ENCODE measurements at regions not wholly inside any gene's neighbourhood (a gene's known extent, or its start where the extent isn't known, plus 50 kb on each side); places are given as distances from the start of the nearest gene placed in this dataset.

DNA sequence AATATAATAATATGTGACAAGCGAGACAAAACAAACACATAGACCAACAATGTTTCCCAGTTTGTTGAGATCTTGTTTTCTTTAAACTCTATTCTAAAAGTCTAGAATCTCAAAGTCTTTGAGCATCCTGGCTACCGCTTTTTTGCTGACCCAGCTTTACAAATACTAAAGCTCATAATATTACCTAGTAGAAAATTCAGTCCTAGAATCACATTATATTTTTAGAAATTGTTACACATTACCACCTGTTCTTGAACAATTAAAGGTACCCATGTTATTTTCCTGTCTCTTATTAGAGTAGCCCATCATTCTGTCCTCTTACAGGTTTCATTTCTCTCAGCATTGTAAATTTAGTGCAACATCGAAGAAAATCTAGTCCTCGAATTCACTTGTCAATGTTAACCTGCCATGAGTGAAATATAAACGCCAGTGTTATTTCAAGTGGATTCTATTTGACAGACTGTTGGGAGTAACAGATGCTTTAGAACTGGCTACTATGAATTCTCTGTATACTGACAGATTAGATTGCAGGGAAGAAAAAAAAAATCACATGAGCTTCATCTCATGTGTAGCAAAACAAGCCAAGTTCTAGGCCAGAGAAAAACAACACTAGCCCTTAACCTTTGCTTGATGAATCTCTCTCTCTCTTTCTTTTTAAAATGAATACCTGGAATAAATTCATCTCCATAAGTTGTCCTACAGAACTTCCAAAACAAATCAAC lies 851.2 kb upstream of the ADAMTS5 start:
- no peak for TF ChIP-seq CTCF (IDR thresholded peaks at IDR 0.05)
- no peak for TF ChIP-seq POLR2A (IDR thresholded peaks at IDR 0.05)
- H3K27ac ChIP-seq, result peak overlapping the region in 1 of 4 donors; percentile 41
- no peaks in the 10 kb centered on the region for H3K4me1 ChIP-seq
- no peaks in the 10 kb centered on the region for H3K27me3 ChIP-seq
- no peaks in the 10 kb centered on the region for H3K36me3 ChIP-seq
- no peak for DNase-seq
- no peak overlapping the region for H3K4me3 ChIP-seq
- H3K9me3 ChIP-seq, result no peaks in the 10 kb centered on the region

DNA sequence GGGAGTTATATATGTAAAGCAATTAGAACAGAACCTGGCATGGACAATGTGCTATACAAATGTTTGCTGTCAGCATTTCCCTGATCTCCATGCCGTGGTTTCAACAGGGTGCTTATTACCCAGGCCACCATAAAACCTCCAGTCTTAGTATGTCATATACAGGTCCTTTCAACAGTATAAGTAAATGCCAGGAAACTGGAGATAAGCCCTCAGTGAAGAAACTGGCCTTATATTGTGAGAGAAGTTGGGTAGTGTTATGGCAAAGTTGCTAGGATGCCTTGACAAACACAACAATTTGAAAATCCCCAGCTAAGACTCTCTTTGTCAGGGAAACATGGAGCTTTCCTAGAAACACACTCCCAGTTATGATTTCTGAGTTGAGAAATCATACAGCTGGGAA lies 850.2 kb upstream of the ADAMTS5 start:
- Histone ChIP-seq H3K27ac (peak overlapping the region in 1 of 4 donors; percentile 41), H3K4me3 (no peak overlapping the region), H3K4me1 (no peaks in the 10 kb centered on the region), H3K9me3 (no peaks in the 10 kb centered on the region), H3K36me3 (no peaks in the 10 kb centered on the region), H3K27me3 (no peaks in the 10 kb centered on the region)
- TF ChIP-seq POLR2A (IDR thresholded peaks at IDR 0.05), result no peak
- DNase-seq, result no peak

DNA sequence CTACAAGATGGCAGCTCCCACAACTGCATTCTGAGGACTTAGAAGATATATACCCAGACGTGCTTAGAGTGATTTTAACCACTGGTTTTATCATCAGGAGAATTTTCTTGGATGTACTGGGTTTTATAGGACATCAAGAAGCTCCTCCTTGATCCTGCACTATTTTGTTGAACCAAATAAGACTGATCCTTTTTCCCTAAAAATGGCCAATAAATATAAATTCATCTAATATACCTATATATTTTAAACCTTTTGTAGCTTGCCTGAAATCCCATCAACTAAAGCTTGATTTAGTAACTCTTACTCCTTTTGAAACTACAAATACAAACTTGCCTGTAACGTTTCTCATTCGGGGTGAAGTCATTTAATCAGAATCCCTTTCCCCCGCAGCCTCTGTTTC lies 849.4 kb upstream of the ADAMTS5 start:
- Histone ChIP-seq H3K9me3 (no peaks in the 10 kb centered on the region), H3K4me1 (no peaks in the 10 kb centered on the region), H3K27me3 (no peaks in the 10 kb centered on the region), H3K4me3 (no peak overlapping the region), H3K27ac (peak overlapping the region in 1 of 4 donors; percentile 41), H3K36me3 (no peaks in the 10 kb centered on the region)
- DNase-seq, result no peak
- TF ChIP-seq POLR2A (IDR thresholded peaks at IDR 0.05) (no peak), CTCF (IDR thresholded peaks at IDR 0.05) (no peak)

DNA sequence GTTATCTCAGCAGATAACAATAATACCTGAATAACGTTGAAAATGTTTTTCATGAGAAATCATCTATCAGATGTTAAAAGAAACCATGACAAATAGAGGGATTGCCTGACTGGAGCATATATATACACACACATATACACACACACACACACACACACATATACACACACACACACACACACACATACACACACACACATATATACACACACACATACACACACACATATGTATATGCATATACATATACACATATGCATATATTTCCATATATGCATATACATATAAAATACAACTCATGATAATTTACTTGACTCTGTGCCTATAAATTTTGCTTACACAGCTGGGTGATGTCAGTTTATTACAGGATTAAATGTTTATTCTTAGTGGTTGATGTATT lies 847.3 kb upstream of the ADAMTS5 start:
- Histone ChIP-seq H3K36me3 (no peaks in the 10 kb centered on the region), H3K27me3 (no peaks in the 10 kb centered on the region), H3K9me3 (no peaks in the 10 kb centered on the region), H3K4me1 (no peaks in the 10 kb centered on the region), H3K4me3 (no peak overlapping the region), H3K27ac (no peak overlapping the region)
- TF ChIP-seq CTCF (IDR thresholded peaks at IDR 0.05) (no peak), POLR2A (IDR thresholded peaks at IDR 0.05) (no peak)
- DNase-seq, result no peak

DNA sequence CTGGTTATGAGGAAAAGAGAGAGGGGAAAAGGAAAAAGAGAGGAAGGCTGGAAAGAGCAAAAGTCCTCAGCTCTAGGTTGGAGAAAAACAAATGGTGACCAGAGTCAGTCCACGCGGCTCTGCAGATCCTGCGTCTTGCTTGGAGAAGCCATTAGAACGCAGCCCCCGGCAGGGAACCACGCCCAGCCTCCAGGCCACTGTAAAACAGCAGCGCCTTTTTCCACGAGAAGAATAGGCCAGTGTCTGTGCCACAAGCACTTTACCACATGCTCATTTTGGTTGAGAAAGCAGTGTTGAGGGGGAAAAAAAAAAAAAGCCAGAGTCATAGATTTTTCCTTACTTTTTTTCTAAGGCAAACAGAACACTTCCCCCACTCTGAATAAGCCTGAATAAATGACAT lies 846.9 kb upstream of the ADAMTS5 start:
- no peaks in the 10 kb centered on the region for H3K27me3 ChIP-seq
- no peaks in the 10 kb centered on the region for H3K36me3 ChIP-seq
- no peak overlapping the region for H3K4me3 ChIP-seq
- no peak for TF ChIP-seq CTCF (IDR thresholded peaks at IDR 0.05)
- TF ChIP-seq POLR2A (IDR thresholded peaks at IDR 0.05), result no peak
- H3K9me3 ChIP-seq, result no peaks in the 10 kb centered on the region
- H3K27ac ChIP-seq, result peak overlapping the region in 1 of 4 donors; percentile 19
- DNase-seq, result no peak
- no peaks in the 10 kb centered on the region for H3K4me1 ChIP-seq

- DNase-seq, result no peak
- Histone ChIP-seq H3K27ac (peak overlapping the region in 1 of 4 donors; percentile 19), H3K4me1 (no peaks in the 10 kb centered on the region), H3K9me3 (no peaks in the 10 kb centered on the region), H3K36me3 (no peaks in the 10 kb centered on the region), H3K27me3 (no peaks in the 10 kb centered on the region), H3K4me3 (no peak overlapping the region)
- TF ChIP-seq CTCF (IDR thresholded peaks at IDR 0.05) (no peak), POLR2A (IDR thresholded peaks at IDR 0.05) (no peak)
Measured at GRCh38 chr21:27813344-27813743, 846.5 kb upstream of the ADAMTS5 start.
